ENCODE measurements at regions not wholly inside any gene's neighbourhood (a gene's known extent, or its start where the extent isn't known, plus 50 kb on each side); places are given as distances from the start of the nearest gene placed in this dataset.
A peak's percentile ranks its signal among the peaks of the same experiment; 100 is the strongest.
"Not testable (repeated sequence)": the region's sequence is repeated elsewhere in the genome, so short reads cannot be mapped to it uniquely, and the experiment has no call there.

GRCh38 chr3:74921676-74922075 is 307.2 kb upstream of the CNTN3 start:
- no peak for DNase-seq

DNA sequence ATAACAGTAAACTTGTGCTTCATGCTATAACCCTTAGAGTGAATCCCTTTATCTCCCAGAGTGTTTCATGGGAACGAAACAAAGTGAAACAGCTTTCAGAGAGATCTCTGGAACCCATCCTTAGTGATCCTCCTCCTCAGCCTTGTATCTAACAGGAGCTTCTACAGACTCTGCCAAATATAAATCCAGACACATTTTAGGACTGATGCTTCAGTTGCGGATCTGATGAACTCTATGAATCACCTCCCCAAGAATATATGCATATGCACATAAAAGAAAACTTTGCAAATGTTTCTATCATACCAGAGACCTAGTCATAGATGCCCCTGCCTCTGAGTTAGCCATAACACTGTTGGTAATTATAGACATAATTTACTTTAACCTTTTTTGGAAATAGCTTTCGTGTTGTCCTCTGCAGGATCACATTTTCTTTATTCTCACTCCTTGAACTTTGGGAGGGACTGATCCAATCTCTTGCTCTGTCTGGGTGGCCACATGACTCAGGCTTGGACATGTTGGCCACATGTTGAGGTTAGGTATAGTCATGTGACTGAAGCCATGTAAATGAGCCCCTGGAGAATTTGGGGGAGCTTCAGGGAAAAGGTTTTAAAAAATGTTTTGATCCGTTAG is 306.4 kb upstream of the CNTN3 start:
- DNase-seq = no peak

DNA sequence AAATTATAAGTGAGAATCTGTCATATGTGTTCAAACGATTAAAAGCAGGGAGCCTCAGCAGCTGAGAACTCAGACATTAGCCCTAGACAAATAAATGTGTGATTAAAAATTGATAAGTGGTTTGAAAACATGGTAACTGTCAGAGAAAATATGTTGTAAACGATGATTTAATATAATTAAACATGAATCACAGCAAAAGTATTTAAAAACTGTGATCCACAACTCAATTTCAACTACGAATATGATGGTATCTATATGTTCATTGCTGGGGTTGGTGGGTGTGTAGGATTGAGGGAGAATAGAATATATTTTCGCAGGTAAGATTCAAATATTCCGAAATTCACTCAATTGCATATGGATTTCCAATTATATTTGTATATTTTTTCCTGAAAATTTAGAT is 302.2 kb upstream of the CNTN3 start:
- DNase-seq = no peak

GRCh38 chr3:74906181-74906580 is 291.7 kb upstream of the CNTN3 start:
- DNase-seq = no peak

- DNase-seq = no peak
Observed at GRCh38 chr3:74905478-74905877, 291.0 kb upstream of the CNTN3 start.

GRCh38 chr3:74904646-74905045 is 290.2 kb upstream of the CNTN3 start:
- DNase-seq = no peak

GRCh38 chr3:74899796-74900516 is 285.5 kb upstream of the CNTN3 start:
- DNase-seq = not testable (repeated sequence)

GRCh38 chr3:74897006-74897405 is 282.5 kb upstream of the CNTN3 start:
- DNase-seq = peak in 1 of 2 experiments; percentile 16

DNA sequence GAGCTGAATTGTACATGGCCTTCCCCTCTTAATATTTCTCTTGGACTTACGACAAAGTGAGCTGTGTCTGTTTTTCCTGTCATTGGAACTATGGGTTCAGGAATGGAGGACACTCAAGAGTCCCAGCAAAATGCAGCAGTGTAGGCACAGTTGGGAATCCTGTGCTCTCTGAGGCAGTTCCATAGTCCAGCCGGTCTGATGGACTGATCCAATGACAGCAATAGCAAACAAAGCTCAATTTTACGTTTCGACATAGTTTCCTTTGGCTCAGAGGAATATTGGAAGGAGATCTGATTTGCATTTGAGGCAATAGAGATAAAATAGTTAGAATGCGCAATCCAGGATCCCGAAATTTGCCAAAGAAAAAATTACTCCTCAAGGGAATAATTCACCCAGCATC is 276.9 kb upstream of the CNTN3 start:
- no peak for DNase-seq

DNA sequence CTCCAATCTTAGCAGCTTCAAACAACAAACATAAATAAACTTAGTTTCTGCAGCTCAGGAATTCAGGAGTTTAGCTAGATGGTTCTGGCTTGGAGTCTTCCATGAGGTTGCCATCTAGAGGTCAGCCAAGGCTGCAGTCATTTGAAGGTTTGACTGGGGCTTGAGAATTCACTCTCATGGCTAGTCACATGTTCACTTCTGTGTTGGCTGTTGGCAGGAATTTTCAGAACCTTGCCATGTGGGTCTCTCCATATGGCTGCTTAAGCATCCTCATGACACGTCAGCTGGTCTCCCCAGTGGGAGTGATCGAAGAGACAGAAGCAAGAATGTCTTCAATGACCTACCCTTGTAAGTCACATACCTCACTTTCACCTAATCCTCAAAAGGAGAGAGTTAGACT is 269.2 kb upstream of the CNTN3 start:
- no peak for DNase-seq

DNA sequence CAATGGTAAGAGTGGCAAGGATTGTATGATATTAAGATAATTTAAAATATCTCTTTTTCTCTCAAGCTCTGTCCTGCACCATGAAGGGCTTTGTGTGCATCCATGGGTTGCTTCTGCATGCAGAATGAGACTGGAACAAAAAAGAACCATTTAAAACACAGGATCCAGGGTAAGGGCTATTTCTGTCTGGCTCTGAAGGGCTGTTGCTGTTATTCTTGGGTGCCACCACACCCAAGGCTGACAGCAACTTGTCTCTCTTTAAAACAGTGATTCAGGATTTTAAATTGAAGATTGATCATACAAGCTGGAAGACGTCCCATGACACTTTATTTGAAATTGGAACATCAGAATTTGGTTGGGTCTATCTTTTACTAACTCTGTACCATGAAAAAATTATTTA is 268.8 kb upstream of the CNTN3 start:
- DNase-seq = no peak

GRCh38 chr3:74880237-74880636 is 265.8 kb upstream of the CNTN3 start:
- no peak for DNase-seq

DNA sequence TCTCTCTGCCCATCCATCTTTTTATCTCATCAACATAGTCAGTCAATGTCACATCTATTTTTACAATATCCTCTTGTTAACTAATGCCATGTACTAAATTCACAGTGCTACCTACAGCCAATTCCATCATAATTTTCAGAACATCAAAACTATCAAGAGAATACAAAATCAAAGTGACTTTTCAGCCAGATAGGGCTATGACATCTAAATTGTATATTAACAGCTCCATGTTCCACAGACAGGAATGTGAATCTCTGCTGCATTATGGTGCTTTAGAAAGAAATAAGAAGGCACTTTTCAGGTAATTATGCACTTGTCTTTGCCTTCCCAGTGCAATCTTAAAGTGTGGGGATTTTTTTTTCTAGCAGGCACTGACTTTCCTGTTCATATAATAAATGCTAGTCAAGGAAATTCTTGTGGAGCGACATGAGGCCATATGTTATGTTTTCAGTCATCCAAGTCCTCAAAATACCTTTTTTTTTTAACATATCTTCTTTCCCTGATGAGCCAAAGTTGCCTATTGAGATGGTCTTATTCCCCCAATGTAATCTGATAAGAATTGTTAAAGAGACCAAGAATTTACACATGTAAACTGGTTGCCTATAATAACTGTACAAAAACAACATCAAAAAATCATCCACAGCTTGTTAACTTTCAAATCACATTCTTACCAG is 252.0 kb upstream of the CNTN3 start:
- DNase-seq = no peak

GRCh38 chr3:74862476-74862875 is 248.0 kb upstream of the CNTN3 start:
- DNase-seq = no peak

GRCh38 chr3:74861211-74861610 is 246.8 kb upstream of the CNTN3 start:
- DNase-seq = no peak

- no peak for DNase-seq
Observed at GRCh38 chr3:74858086-74858485, 243.6 kb upstream of the CNTN3 start.

DNA sequence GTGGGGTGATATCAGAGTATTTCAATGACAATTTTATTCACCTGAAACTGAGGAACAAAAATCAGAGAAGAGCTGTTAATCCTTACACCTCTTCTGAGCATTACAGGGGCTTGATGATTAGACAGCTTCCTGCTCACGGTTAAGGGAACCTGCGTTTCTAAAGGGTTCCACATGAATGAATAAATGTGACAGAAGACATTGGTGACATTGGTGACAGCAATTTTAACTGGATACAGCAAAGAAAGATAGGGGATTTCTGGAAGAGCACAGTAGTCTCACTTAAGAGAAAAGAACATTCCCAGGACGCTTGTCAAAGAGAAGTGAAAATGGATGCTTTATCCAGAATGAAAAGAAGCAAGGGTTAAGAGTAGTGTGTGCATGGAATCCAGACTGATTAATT is 235.9 kb upstream of the CNTN3 start:
- DNase-seq = no peak

DNA sequence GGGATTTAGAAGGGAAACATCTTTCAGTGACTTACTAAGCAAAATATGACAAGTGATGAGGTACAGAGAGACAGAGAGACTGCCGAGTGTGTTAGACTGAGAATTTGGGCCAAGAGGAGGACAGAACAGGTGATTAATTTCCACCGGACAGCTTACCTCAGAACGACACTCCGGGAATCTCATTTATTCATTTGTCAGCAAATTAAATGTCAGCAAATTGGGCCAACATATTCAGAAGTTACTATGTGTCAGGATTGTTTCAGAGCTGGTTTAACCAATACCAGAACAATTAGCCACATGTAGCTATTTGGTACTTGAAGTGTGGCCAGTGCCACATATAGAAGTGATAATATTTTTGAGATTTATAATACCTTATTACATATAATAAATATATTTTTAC is 232.6 kb upstream of the CNTN3 start:
- DNase-seq = no peak

GRCh38 chr3:74845081-74845480 is 230.6 kb upstream of the CNTN3 start:
- DNase-seq = no peak

- no peak for DNase-seq
Observed at GRCh38 chr3:74844428-74844827, 230.0 kb upstream of the CNTN3 start.

DNA sequence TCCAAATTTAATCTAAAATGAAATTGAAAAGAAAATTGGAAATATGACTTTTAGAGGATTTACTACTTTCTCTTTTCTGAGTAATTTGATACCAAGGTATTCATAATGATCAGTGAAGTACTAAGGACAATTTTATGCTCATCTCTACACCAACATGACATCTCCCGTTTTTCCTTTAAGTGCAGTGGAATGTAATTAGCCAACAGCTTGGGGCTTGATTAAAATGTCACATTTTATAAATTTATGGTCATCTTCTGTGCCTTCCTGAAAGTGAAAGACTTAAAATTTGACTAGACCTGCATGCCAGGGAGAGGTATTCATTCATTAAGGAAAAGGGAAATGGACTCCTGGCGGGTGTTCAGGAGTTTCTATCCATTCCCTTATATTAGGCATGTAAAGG is 228.2 kb upstream of the CNTN3 start:
- DNase-seq = no peak

DNA sequence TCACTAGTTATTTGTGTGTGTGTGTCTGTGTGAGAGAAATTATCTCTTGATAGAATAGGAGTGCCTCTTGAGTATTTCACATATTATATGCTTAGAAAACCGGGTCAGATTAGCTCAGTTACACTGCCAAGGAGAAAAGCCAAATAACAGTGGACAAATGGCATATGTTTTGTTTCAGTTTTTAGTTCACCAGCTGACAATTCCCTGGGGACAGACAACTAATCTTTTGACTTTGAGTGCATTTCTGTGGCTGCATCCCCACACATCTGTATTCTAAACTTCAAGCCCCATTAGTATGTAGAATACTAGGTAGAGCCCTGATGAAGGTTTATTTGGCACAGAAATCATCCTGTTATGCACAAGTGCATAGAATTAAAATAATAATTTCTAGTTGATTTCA is 227.7 kb upstream of the CNTN3 start:
- DNase-seq = no peak

DNA sequence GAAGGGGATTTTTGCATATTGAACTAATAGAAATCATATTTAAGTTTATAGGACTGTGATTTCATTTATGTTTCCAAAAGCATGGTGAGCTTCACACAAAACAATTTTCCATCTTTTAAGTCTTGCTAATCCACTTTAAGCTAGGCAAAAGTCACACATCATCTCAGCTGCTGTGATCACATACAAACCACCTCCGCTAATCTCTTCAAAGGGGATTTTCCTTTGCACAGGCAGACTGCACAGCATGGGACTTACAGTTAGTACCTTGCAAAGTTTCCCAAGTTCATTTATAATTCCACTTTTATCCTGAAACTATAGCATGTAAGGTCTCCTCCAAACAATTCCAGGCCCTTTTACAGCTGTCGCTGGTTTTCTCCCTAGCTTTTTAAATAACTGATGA is 225.1 kb upstream of the CNTN3 start:
- DNase-seq = no peak

DNA sequence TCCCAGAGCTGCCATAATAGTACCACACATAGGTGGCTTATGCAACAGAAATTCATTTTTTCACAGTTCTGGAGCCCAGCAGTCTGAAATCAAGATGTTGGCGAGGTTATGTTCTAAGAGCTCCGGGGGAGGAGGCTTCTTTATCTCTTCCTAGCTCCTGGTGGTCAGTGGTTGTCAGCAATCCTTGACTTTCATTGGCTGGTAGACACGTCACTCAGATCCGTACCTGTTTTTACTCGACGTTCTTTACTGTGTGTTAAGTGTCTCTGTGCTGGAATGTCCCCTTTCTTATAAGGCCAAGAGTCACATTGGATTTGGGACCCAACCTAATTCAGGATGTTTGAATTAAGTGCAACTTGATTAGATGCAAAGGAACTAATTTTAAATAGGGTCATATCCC is 218.5 kb upstream of the CNTN3 start:
- DNase-seq = no peak

Data from AML-193 (cell line).